ENCODE measurements at regions not wholly inside any gene's neighbourhood (a gene's known extent, or its start where the extent isn't known, plus 50 kb on each side); places are given as distances from the start of the nearest gene placed in this dataset.

DNA sequence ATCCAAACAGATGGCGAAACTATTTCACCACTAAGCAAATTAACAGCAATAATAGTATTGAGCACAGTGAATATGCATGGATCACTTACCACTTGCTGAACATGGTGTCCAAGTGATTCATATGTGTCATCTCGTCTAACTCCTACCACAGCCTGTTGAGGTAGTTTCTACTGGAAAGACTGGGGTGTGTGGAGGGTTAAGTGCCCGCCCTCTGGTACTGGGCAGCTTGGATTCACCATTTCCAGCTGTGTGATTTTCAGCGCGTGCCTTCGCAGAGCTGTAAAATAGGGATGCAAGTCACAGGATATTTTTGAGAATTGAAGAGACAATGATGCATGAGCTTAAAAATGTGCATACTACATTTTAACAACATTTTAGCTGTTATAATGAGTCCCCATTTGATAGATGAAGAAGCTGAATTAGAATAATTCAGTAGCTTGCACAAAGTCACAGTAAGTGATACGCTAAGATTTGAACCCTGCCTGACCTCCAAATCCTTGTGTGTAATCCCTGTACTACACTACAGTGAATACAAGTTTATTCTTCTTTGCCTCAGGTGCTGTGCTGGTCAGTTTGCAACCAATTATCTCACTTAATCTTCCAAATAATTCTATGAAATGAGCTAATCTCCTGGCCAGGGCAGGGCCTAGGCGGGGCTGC, 75.2 kb upstream of the SIX2 start:
- no TSS peak for BruUV-seq (replicated peaks)
- intact Hi-C loops (cut with micrococcal nuclease; ENCODE audit: unreplicated experiment): no loop called here
- ChIA-PET CTCF (no interaction called here), POLR2A (ENCODE audit: low non-redundant PET) (interaction anchor here (0.6 kb wide), 1 partner anchor 75 kb away, joined by 7 read pairs; the partner anchor contains the start of gene SIX2)
- H3K36me3 ChIP-seq (ENCODE audit: insufficient read depth, low read length, poor library complexity, severe bottlenecking): no peaks in the 10 kb centered on the region
- H3K4me3 ChIP-seq (ENCODE audit: low read depth, low read length, poor library complexity, severe bottlenecking): no peak overlapping the region
- no peak for TF ChIP-seq EZH2 (IDR thresholded peaks at IDR 0.05; ENCODE audit: borderline replicate concordance, low read depth, low read length, poor library complexity, severe bottlenecking)
- TF ChIP-seq CTCF (conservative IDR thresholded peaks at IDR 0.05; ENCODE audit: low read depth, low read length): no peak
- H3K27ac ChIP-seq (ENCODE audit: low read depth, low read length, poor library complexity, severe bottlenecking): no peak overlapping the region
- no peaks in the 10 kb centered on the region for H3K4me1 ChIP-seq (ENCODE audit: insufficient read depth, low read length, poor library complexity, severe bottlenecking)
- H3K27me3 ChIP-seq (replicated peaks; ENCODE audit: insufficient read depth, low read depth, low read length, poor library complexity): no peaks in the 10 kb centered on the region
- H3K9me3 ChIP-seq (ENCODE audit: low read depth, low read length, poor library complexity, severe bottlenecking): no peaks in the 10 kb centered on the region
- DNase-seq (ENCODE audit: low spot score): no peak

DNA sequence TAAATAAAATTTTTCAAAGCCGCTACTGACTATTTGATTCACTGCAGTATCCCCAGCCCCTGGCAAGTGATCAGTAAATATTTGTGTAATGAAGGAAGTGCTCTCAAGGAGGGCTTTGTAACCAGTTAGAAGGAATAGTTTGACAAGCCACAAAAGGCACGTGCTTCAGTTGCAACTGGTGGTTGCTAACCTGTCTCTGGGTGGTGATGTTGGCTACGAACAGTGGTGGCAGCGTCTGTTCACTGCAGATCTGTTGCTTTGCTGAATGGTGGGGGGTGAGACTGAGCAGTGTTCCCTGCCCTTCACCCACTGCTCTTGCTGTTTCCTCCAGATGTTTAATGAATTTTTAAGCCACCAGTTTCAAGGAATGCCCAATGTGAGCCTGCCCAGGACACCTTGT, 73.9 kb upstream of the SIX2 start:
- no peaks in the 10 kb centered on the region for H3K36me3 ChIP-seq (ENCODE audit: insufficient read depth, low read length, poor library complexity, severe bottlenecking)

GRCh38 chr2:45074713-45075112, 65.5 kb upstream of the SIX2 start:
- intact Hi-C loops (cut with micrococcal nuclease; ENCODE audit: unreplicated experiment): no loop called here
- POLR2A ChIA-PET (ENCODE audit: low non-redundant PET): no interaction called here
- no peak overlapping the region for H3K27ac ChIP-seq (ENCODE audit: low read depth, low read length, poor library complexity, severe bottlenecking)
- no peaks in the 10 kb centered on the region for H3K4me1 ChIP-seq (ENCODE audit: insufficient read depth, low read length, poor library complexity, severe bottlenecking)
- no peaks in the 10 kb centered on the region for H3K36me3 ChIP-seq (ENCODE audit: insufficient read depth, low read length, poor library complexity, severe bottlenecking)
- TF ChIP-seq EZH2 (IDR thresholded peaks at IDR 0.05; ENCODE audit: borderline replicate concordance, low read depth, low read length, poor library complexity, severe bottlenecking) (no peak), CTCF (conservative IDR thresholded peaks at IDR 0.05; ENCODE audit: low read depth, low read length) (no peak)
- DNase-seq (ENCODE audit: low spot score): no peak
- H3K4me3 ChIP-seq (ENCODE audit: low read depth, low read length, poor library complexity, severe bottlenecking): no peak overlapping the region
- CTCF ChIA-PET: no interaction called here
- H3K9me3 ChIP-seq (ENCODE audit: low read depth, low read length, poor library complexity, severe bottlenecking): no peaks in the 10 kb centered on the region
- no TSS peak for BruUV-seq (replicated peaks)
- H3K27me3 ChIP-seq (replicated peaks; ENCODE audit: insufficient read depth, low read depth, low read length, poor library complexity): peaks cover 17% of the 10 kb centered on the region

More for the DNA sequence above, 73.9 kb upstream of the SIX2 start:
- BruUV-seq (replicated peaks): no TSS peak
- intact Hi-C loops (cut with micrococcal nuclease; ENCODE audit: unreplicated experiment): no loop called here
- Histone ChIP-seq H3K4me1 (ENCODE audit: insufficient read depth, low read length, poor library complexity, severe bottlenecking) (no peaks in the 10 kb centered on the region), H3K9me3 (ENCODE audit: low read depth, low read length, poor library complexity, severe bottlenecking) (no peaks in the 10 kb centered on the region), H3K27me3 (replicated peaks; ENCODE audit: insufficient read depth, low read depth, low read length, poor library complexity) (no peaks in the 10 kb centered on the region), H3K4me3 (ENCODE audit: low read depth, low read length, poor library complexity, severe bottlenecking) (no peak overlapping the region), H3K27ac (ENCODE audit: low read depth, low read length, poor library complexity, severe bottlenecking) (no peak overlapping the region)
- ChIA-PET POLR2A (ENCODE audit: low non-redundant PET) (no interaction called here), CTCF (no interaction called here)
- DNase-seq (ENCODE audit: low spot score): no peak
- TF ChIP-seq EZH2 (IDR thresholded peaks at IDR 0.05; ENCODE audit: borderline replicate concordance, low read depth, low read length, poor library complexity, severe bottlenecking) (no peak), CTCF (conservative IDR thresholded peaks at IDR 0.05; ENCODE audit: low read depth, low read length) (no peak)

All from A673 (cell line).